ENCODE measurements at regions not wholly inside any gene's neighbourhood (a gene's known extent, or its start where the extent isn't known, plus 50 kb on each side); places are given as distances from the start of the nearest gene placed in this dataset.
"Not testable (repeated sequence)": the region's sequence is repeated elsewhere in the genome, so short reads cannot be mapped to it uniquely, and the experiment has no call there.

DNA sequence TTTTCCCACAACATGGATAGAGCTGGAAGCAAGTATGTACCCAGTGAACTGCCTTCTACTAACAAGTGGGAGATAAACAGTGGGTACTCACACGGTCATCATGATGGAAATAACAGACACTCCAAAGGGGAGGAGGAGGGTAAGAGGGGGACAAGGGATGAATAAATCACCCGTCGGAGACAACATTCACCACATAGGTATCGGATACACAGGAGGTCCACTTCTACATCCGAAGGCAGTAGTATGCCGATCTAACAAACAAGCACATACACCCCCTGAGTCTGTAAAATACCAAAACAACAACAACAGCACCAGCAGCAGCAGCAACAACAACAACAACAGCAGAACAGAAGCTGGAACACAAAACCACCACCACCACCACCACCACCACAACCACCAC is 1943.2 kb upstream of the DEFB115 start:
- intact Hi-C loops (cut with DNase I), result no loop called here
- no peak for DNase-seq (ENCODE audit: low spot score)
- ATAC-seq, result no peak

- intact Hi-C loops (cut with DNase I), result no loop called here
- DNase-seq (ENCODE audit: low spot score) (peak; percentile 50), ATAC-seq (no peak)
Measured at GRCh38 chr20:29318871-29319461, 1938.5 kb upstream of the DEFB115 start.

DNA sequence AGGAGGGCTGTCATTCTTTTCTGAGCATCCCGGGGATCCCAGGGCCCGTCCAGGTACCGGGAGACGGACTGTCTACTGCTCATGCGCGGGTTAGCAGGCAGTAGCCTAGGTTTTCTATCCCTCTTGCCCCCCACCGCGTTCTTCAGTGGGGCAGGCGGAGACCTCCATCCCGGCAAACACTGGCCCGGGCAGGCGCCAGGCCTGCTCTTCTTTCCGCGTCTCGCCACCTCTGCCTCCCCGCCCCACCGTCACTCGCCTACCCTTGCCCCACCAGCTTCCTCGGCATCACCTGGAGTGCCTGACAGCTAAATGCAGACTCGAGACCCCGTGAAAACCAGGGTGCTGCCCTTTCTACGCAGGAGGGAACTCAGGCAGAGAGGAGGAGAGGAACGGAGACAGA is 1937.7 kb upstream of the DEFB115 start:
- ATAC-seq (no peak), DNase-seq (ENCODE audit: low spot score) (peak; percentile 40)
- intact Hi-C loops (cut with DNase I), result no loop called here

DNA sequence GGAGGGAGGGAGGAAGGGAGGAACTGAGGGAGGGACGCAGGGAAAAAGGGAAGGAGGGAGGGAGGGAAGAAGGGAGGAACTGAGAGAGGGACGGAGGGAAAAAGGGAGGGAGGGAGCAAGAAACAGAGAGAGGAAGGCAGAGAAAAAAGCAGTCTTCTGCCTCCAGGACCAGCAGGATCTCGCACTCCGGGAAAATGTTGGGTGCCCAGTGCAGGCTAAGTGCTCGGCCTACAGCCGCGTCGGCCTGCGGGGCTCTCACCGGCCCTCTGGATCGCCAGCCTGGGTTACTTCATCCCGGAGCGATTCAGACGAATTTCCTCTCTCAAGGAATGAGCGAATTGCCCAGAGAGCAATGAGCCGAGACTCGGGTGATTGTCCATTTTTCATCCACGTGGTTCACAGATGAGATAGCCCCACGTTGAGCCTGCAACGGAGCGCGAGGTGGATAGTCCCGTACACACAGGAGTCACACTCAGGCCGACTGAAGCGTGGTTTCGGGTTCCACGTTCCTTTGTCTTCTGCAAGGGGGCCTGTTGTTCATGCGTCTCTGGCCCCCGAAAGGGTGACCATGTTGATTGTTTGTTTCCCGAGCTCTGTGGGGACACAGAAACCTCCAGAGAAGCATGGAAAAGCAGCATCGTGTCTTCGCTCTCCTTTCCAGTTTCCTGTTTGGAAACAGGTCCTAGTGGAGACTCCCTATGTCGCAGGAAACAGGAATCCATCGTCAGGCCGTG is 1937.1 kb upstream of the DEFB115 start:
- ATAC-seq; intact Hi-C loops (cut with DNase I); DNase-seq (ENCODE audit: low spot score): not testable (repeated sequence)

GRCh38 chr20:29323631-29324515 is 1933.6 kb upstream of the DEFB115 start:
- DNase-seq (ENCODE audit: low spot score); ATAC-seq: not testable (repeated sequence)

GRCh38 chr20:29324516-29325303 is 1932.8 kb upstream of the DEFB115 start:
- DNase-seq (ENCODE audit: low spot score); ATAC-seq; intact Hi-C loops (cut with DNase I): not testable (repeated sequence)

More at GRCh38 chr20:29323631-29324515, 1933.6 kb upstream of the DEFB115 start:
- intact Hi-C loops (cut with DNase I), result not testable (repeated sequence)

GRCh38 chr20:29325304-29325640 is 1932.2 kb upstream of the DEFB115 start:
- intact Hi-C loops (cut with DNase I), result no loop called here
- DNase-seq (ENCODE audit: low spot score), result no peak
- no peak for ATAC-seq

DNA sequence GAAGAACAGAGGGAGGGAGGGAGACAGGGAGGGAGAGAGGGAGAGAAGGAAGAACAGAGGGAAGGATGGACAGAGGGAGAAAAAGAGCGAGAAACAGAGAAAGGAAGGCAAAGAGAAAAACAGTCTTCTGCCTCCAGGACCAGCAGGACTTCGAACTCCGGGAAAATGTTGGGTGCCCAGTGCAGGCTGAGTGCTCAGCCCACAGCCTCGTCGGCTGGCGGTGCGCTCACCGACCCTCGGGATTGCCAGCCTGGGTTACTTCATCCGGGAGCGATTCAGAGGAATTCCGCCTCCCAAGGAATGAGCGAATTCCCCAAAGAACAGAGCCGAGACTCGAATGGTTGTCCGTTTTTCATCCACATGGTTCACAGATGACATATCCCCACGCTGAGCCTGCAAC is 1931.7 kb upstream of the DEFB115 start:
- intact Hi-C loops (cut with DNase I); ATAC-seq: not testable (repeated sequence)

DNA sequence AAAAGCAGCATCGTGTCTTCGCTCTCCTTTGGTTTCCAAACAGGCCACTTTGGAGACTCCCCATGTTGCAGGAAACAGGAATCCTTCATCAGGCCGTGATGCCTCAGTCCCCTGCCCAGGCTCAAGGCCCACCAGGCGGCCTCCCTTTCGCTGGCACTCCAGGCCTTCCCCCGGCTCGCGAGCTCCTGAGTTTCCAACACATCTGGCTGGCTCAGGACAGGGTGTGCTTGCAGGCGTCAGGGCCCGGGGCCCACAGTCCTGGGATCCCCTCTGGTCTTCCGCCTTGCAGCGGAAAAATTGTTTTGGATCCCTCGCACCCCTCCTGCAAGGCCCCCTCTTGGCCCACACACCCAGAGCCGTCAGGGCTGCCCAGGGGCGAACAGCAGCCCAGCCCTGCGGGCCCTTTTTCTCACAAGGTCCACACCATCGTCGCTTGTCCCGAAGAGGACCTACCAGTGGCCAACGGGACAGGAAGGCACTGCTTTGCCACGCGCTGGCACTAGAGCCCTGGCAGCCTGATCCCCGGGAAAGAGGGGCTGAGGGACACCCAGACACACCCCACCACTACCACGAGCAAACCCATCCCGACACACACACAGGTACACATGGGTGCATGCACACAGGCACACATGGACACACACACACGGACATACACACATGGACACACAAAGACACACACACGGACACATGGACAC is 1930.9 kb upstream of the DEFB115 start:
- intact Hi-C loops (cut with DNase I), result no loop called here
- DNase-seq (ENCODE audit: low spot score) (no peak), ATAC-seq (peak; percentile 71)

More for the DNA sequence above, 1931.7 kb upstream of the DEFB115 start:
- DNase-seq (ENCODE audit: low spot score), result not testable (repeated sequence)

DNA sequence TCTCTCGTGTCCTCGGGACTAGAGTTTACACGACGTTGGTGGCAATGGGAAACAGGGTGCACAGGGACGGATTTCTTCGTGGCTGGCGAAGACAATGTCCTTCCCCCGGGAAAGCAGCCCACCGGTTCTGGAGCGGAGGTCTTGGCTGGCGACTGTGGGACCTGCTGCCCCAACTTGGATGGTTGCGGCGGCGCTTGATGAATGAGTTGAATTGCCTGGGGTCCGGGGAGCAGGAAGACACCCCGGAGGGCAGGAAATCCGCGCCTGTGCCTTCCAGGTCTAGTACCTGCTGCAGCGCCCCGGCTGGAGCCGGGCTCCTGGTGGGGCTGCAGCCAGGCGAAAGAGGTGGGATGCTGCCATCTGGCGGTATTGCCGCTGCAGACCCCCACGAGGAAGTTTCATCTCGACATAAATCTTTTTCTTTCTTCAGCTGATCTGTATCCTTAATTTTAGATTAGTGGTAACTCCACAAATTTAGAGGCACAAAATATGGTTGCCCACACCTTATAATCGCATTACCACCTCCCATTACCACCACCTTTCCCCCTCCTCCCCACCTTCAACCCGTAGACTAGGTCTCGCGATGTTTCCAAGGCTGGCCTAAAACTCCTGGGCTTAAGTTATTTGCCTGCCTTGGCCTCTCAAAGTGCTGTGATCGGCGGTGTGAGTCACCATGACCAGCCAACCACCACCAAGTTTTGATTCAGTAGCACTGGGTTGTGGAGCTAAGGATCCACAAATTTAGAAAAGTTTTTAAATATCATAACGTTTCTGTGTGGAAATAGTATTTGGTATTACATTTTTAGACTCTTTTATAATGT is 1929.7 kb upstream of the DEFB115 start:
- ATAC-seq; DNase-seq (ENCODE audit: low spot score); intact Hi-C loops (cut with DNase I): not testable (repeated sequence)

DNA sequence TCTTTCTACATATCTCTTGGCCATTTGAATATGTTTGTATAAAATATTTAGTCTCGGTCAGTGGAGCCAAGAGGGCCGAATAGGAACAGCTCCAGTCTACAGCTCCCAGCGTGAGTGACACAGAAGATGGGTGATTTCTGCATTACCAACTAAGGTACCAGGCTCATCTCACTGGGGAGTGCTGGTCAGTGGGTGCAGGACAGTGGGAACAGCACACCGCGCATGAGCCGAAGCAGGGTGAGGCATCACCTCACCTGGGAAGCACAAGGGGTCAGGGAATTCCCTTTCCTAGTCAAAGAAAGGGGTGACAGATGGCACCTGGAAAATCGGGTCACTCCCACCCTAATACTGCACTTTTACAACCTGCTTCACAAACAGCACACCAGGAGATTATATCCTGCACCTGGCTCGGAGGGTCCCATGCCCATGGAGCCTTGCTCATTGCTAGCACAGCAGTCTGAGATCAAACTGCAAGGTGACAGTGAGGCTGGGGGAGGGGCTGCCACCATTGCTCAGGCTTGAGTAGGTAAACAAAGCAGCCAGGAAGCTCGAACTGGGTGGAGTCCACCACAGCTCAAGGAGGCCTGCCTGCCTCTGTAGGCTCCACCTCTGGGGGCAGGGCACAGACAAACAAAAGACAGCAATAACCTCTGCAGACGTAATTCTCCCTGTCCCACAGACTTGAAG is 1926.9 kb upstream of the DEFB115 start:
- DNase-seq (ENCODE audit: low spot score); intact Hi-C loops (cut with DNase I); ATAC-seq: not testable (repeated sequence)

- DNase-seq (ENCODE audit: low spot score), result no peak
Measured at GRCh38 chr20:29349836-29350235, 1907.6 kb upstream of the DEFB115 start.

DNA sequence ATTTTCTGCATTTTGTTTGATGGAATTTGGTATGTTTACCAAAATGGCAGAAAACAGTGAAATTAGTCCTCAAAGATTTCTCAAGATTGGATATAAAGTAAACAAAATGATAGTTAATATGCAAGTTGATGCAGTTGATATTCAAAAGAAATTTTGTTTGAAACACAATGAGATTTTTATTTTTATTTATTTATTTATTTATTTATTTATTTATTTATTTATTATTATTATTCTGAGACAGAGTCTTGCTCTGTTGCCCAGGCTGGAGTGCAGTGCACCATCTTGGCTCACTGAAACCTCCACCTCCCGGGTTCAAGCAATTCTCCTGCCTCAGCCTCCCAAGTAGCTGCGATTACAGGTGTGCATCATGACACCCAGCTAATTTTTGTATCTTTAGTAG is 1881.5 kb upstream of the DEFB115 start:
- ATAC-seq; DNase-seq (ENCODE audit: low spot score); intact Hi-C loops (cut with DNase I): not testable (repeated sequence)

More at GRCh38 chr20:29349836-29350235, 1907.6 kb upstream of the DEFB115 start:
- intact Hi-C loops (cut with DNase I), result no loop called here
- ATAC-seq, result no peak

DNA sequence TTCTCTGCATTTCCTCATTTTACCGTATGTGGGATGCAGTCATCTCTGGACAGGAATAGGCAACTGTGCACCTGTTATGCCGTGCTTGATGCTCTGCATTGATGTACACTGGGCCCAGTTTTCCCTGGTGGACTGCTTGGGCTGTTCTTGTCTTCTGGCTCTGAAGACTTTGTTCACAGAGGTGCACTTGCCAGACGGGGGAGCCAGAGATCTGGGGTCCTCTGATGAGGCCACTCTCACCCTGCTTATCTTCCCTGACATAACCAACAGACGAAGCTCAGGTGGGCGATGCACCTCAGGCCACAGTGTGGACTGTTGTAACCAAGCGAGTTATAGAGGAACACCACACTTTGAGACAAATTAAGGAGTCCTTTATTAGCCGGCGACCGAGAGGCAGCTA is 1864.6 kb upstream of the DEFB115 start:
- intact Hi-C loops (cut with DNase I); ATAC-seq: not testable (repeated sequence)

GRCh38 chr20:29408034-29408695 is 1849.3 kb upstream of the DEFB115 start:
- ATAC-seq (no peak), DNase-seq (ENCODE audit: low spot score) (no peak)
- intact Hi-C loops (cut with DNase I), result no loop called here

More for the DNA sequence above, 1864.6 kb upstream of the DEFB115 start:
- DNase-seq (ENCODE audit: low spot score), result not testable (repeated sequence)

DNA sequence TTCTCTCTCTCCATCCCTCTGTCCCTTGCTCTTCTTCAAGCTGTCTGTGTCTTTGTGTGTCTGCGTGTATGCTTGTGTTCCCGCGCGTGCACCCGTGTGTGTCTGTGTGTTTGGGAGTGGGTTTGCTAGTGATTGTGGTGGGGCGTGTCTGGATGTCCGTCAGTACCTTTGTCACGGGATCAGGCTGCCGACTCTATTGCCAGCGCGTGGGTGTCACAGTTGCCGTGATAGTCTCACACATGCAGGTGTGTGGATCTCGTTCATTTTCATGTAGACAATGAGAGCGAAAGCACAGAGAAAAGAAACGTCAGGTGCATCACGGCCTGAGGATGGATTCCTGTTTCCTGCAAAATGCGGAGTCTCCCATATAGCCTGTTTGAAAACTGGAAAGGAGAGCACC is 1848.8 kb upstream of the DEFB115 start:
- DNase-seq (ENCODE audit: low spot score); ATAC-seq: not testable (repeated sequence)

More for the DNA sequence above, 1848.8 kb upstream of the DEFB115 start:
- intact Hi-C loops (cut with DNase I), result not testable (repeated sequence)

Measured in sciatic nerve (tissue), 2 donors.